GM12872 (cell line): ENCODE measurements at regions not wholly inside any gene's neighbourhood (a gene's known extent, or its start where the extent isn't known, plus 50 kb on each side); places are given as distances from the start of the nearest gene placed in this dataset.

Experiments used
- TF ChIP-seq, protein P1 (sequence below): IDR thresholded peaks from 3 replicates; pipeline ENCODE4 v1.5.1; 2011; ENCODE audit warnings: low read depth, mild to moderate bottlenecking, low read length, moderate library complexity; ENCODE audit not compliant: insufficient read depth

- TF ChIP-seq, protein P1, sequence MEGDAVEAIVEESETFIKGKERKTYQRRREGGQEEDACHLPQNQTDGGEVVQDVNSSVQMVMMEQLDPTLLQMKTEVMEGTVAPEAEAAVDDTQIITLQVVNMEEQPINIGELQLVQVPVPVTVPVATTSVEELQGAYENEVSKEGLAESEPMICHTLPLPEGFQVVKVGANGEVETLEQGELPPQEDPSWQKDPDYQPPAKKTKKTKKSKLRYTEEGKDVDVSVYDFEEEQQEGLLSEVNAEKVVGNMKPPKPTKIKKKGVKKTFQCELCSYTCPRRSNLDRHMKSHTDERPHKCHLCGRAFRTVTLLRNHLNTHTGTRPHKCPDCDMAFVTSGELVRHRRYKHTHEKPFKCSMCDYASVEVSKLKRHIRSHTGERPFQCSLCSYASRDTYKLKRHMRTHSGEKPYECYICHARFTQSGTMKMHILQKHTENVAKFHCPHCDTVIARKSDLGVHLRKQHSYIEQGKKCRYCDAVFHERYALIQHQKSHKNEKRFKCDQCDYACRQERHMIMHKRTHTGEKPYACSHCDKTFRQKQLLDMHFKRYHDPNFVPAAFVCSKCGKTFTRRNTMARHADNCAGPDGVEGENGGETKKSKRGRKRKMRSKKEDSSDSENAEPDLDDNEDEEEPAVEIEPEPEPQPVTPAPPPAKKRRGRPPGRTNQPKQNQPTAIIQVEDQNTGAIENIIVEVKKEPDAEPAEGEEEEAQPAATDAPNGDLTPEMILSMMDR = no peak
These were observed 127.8 kb upstream of the UBL3 start for GRCh38 chr13:29978211-29978610.

DNA sequence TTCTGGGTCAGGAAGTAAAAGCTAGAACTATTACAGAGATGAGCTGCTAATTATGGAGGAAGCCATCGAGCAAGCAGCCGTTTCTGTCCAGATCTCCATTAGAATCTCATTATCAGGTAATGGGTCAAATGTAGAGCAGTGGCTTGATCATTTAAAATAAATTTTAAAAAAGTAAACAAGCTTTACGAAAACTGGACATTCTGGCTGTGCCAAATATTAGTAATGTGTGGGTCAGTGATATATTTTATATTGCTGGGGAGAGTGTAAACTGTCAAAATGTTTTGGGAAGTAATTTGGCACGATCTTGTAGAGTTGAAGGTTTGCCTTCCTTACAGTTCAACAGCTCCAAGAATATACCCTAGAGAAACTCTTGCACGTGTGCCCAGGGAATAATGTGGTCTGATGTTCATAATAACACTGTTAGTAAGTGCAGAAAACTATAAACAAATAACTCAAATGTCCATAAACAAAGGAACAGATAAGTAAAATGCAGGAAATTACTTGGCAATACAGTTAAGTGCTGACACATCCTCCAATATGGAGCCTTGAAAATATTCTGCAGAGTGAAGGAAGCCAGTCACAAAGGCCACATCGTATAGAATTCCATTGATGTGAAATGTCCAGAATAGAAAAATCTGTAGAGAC, 127.2 kb upstream of the UBL3 start:
- TF ChIP-seq, protein P1 = no peak

DNA sequence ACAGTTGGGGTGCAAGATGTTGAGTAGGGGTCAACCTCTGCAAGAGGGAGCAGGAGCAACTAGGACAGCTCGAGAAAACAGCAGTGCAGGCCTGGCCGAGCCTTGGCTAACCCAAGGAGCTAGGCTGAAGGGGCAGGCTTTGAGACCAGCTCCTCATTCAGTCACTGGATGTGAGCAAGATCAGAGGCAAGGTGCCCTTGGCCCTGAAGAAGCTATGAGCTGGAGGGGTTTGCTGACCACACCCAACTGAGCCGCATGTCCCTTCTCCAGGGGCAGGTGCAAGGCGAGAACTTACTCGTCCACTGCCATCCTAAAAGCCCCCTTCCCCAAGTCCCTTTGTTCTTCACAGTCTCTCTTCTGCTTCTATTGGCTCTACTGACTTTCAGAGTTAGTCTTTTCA, 126.1 kb upstream of the UBL3 start:
- TF ChIP-seq, protein P1 = no peak

GRCh38 chr13:29975283-29975682, 124.9 kb upstream of the UBL3 start:
- TF ChIP-seq, protein P1 = no peak

DNA sequence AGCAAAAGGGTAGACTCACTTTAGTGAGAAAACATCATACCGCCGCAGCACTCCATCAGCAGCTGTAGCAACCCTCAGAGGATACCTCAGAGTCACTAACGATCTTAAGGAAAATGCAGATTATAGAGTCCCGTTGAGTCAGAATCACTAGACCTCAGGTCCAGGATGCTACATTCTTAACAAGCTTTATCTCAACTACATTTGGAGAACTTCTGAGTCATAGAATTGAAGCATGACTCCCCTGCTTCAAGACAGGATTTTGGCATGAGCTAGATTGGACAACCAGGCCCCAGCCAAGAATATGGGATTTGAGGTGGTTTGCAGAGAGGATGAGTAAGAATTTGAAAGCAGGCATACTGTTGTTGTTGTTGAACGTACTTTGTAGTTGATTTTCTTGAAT, 118.9 kb upstream of the UBL3 start:
- TF ChIP-seq, protein P1 = no peak

DNA sequence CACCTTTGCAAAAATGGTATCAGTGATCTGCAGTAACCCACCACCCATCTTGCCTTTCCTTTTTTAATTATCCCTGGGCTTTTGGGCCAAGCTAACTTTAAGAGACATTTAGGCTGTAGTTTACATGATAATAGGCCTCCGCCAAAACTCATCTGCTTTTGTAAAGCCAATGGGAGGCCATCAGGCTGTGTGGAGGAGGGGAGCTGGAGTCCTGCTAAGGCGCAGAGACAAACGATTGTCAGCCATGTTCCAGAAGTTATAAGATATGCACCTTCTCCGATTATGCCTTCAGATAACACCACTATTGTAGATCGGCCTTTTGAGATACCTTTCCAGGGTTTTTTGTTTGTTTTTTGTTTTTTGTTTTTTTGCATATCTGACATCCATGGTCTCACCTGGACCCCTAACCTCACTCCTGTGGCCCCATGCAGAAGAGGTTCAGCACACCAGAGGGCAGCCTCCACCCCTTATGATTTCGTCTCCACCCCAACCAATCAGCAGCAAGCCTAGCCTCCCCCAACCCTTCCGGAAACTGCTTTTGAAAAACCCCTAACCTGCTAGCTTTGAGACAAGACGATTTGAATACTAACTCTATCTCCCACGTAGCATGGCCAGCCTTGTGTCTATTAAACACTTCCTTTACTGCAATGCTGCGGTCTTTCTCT, 113.9 kb upstream of the UBL3 start:
- TF ChIP-seq, protein P1 = no peak

GRCh38 chr13:29963089-29963488, 112.7 kb upstream of the UBL3 start:
- TF ChIP-seq, protein P1 = no peak
